GM12878 (cell line): ENCODE measurements at regions not wholly inside any gene's neighbourhood (a gene's known extent, or its start where the extent isn't known, plus 50 kb on each side); places are given as distances from the start of the nearest gene placed in this dataset.

Experiments
- ATAC-seq: fragments of 200-7000 bp; cut with Tn5 transposase; 3 replicates; pipeline ENCODE4 v1.9.1; 2020; ENCODE audit warnings: mild to moderate bottlenecking, moderate library complexity
- BruUV-seq: library from RNA; stranded (reverse); fragments of 400-500 nt; replicated peaks from 2 replicates; lab custom pipeline; 2021; lab: Mats Ljungman, UMichigan
- CTCF ChIA-PET: fragments of 300-600 bp; sonication (Branson Sonifier 250); formaldehyde crosslinking; extraction: SDS; loops from one replicate; lab custom pipeline; 2021; ENCODE audit warnings: inconsistent platforms; lab: Yijun Ruan, JAX
- POLR2A ChIA-PET: fragments of 350-600 bp; formaldehyde crosslinking; extraction: SDS; loops from one replicate; lab custom pipeline; 2021; ENCODE audit warnings: inconsistent platforms; lab: Charles Lee
- RAD21 ChIA-PET: fragments of 300-600 bp; sonication (Branson Sonifier 250); formaldehyde crosslinking; loops from one replicate; lab custom pipeline; 2023; ENCODE audit warnings: antibody characterized with exemption; ENCODE audit not compliant: unreplicated experiment; lab: Charles Lee
- SMC1A ChIA-PET: fragments of 300-600 bp; sonication (Branson Sonifier 250); formaldehyde crosslinking; loops from one replicate; lab custom pipeline; 2023; ENCODE audit not compliant: unreplicated experiment, uncharacterized antibody; lab: Charles Lee
- DNase-seq: peaks from one replicate; pipeline ENCODE4 v3.0.0-alpha.2; 2011; ENCODE audit warnings: low read depth, low spot score
- FAIRE-seq: peaks from 3 replicates; lab custom pipeline; 2011; peaks lifted over from hg19 to GRCh38; lab: Jason Lieb, UNC
- H2AFZ ChIP-seq: 2 replicates; pipeline ENCODE4 v1.6.0; 2011; ENCODE audit warnings: low read depth, low read length, control low read depth; ENCODE audit not compliant: control insufficient read depth
- H3K27ac ChIP-seq: 2 replicates; pipeline ENCODE4 v1.5.1; 2011; ENCODE audit warnings: control low read depth; ENCODE audit not compliant: control insufficient read depth, insufficient read depth
- H3K27me3 ChIP-seq, 2 experiments: replicated peaks in 1 of 2; 2 replicates each; pipeline versions ENCODE4 v1.6.0 to v1.6.1; 2011; ENCODE audit warnings: low read length in 1 of 2; ENCODE audit not compliant: control insufficient read depth in 2 of 2, insufficient read depth in 2 of 2
- H3K36me3 ChIP-seq, 2 experiments: 2 replicates each; pipeline ENCODE4 v1.5.1; 2011; ENCODE audit warnings: low read length in 1 of 2; ENCODE audit not compliant: control insufficient read depth in 2 of 2, insufficient read depth in 2 of 2
- H3K4me1 ChIP-seq: 2 replicates; pipeline ENCODE4 v1.6.1; 2011; ENCODE audit warnings: mild to moderate bottlenecking, low read length, moderate library complexity, mixed read lengths; ENCODE audit not compliant: control insufficient read depth, insufficient read depth
- H3K4me2 ChIP-seq: 2 replicates; pipeline ENCODE4 v1.6.0; 2011; ENCODE audit warnings: control low read depth; ENCODE audit not compliant: control insufficient read depth, insufficient read depth
- H3K4me3 ChIP-seq: fragments of 200-600 bp; sonication (generic); 2 replicates; pipeline ENCODE4 v1.5.1; 2016
- H3K79me2 ChIP-seq: 2 replicates; pipeline ENCODE4 v1.6.0; 2011; ENCODE audit warnings: low read length; ENCODE audit not compliant: control insufficient read depth, insufficient read depth
- H3K9ac ChIP-seq: 2 replicates; pipeline ENCODE4 v1.8.0; 2011; ENCODE audit warnings: low read length, control low read depth, mixed read lengths; ENCODE audit not compliant: control insufficient read depth, insufficient read depth
- H3K9me3 ChIP-seq: replicated peaks from 3 replicates; pipeline ENCODE4 v1.5.1; 2011; ENCODE audit warnings: mild to moderate bottlenecking, low read length; ENCODE audit not compliant: control insufficient read depth, insufficient read depth
- H4K20me1 ChIP-seq: 2 replicates; pipeline ENCODE4 v1.6.0; 2011; ENCODE audit not compliant: control insufficient read depth, insufficient read depth
- CREM ChIP-seq: IDR thresholded peaks from 2 replicates; pipeline ENCODE4 v1.6.1; 2014; ENCODE audit warnings: antibody characterized with exemption, low read depth
- DPF2 ChIP-seq: fragments of 450-650 bp; IDR thresholded peaks from 2 replicates; pipeline ENCODE4 v1.6.1; 2017; ENCODE audit warnings: mild to moderate bottlenecking
- GATAD2B ChIP-seq: fragments of 450-650 bp; conservative IDR thresholded peaks from 2 replicates; pipeline ENCODE4 v1.6.1; 2017; ENCODE audit warnings: low read depth, mild to moderate bottlenecking, moderate library complexity
- MTA2 ChIP-seq: fragments of 450-650 bp; IDR thresholded peaks from 2 replicates; pipeline ENCODE4 v1.6.1; 2016; ENCODE audit warnings: low read depth, mild to moderate bottlenecking, moderate library complexity
- PML ChIP-seq: IDR thresholded peaks from 2 replicates; pipeline ENCODE4 v1.6.1; 2012; ENCODE audit warnings: low read length, inconsistent platforms
- SMAD1 ChIP-seq: fragments of 450-650 bp; IDR thresholded peaks from 2 replicates; pipeline ENCODE4 v1.6.1; 2018; ENCODE audit warnings: mild to moderate bottlenecking, low read depth; ENCODE audit not compliant: partially characterized antibody
- SREBF2 ChIP-seq: IDR thresholded peaks from 2 replicates; pipeline ENCODE4 v1.6.1; 2012; ENCODE audit warnings: mild to moderate bottlenecking, low read length
- YY1 ChIP-seq: IDR thresholded peaks from 2 replicates; pipeline ENCODE4 v1.6.1; 2011; ENCODE audit warnings: low read depth, mild to moderate bottlenecking, low read length
- ZSCAN29 ChIP-seq: fragments of 450-650 bp; IDR thresholded peaks from 2 replicates; pipeline ENCODE4 v1.6.1; 2017; ENCODE audit warnings: mild to moderate bottlenecking, moderate library complexity
- WGBS: methylation state at CpG from one replicate; pipeline ENCODE4 v1.1.6; 2016; ENCODE audit warnings: low lambda C conversion rate; ENCODE audit not compliant: insufficient replicate concordance, insufficient coverage; ENCODE audit errors: missing lambda C conversion rate; 5-methylcytosine and 5-hydroxymethylcytosine counted together
- in situ Hi-C: fragments of 300-500 bp; cut with MboI; formaldehyde crosslinking; loops from 9 replicates; pipeline ENCODE4 v1.14.3; 2018; ENCODE audit warnings: mixed read lengths
- intact Hi-C: fragments of 100-400 bp; cut with micrococcal nuclease; formaldehyde crosslinking; loops from one replicate; pipeline ENCODE4 v1.14.2; 2022; ENCODE audit not compliant: unreplicated experiment
- TF ChIP-seq, protein P1 (sequence below): fragments of 450-650 bp; formaldehyde crosslinking; IDR thresholded peaks from 2 replicates; pipeline ENCODE4 v1.4.0; 2020; ENCODE audit warnings: mild to moderate bottlenecking, moderate library complexity
- TF ChIP-seq, protein P2 (sequence below): fragments of 450-650 bp; IDR thresholded peaks from 2 replicates; pipeline ENCODE4 v1.6.1; 2017; ENCODE audit warnings: mild to moderate bottlenecking, moderate library complexity

DNA sequence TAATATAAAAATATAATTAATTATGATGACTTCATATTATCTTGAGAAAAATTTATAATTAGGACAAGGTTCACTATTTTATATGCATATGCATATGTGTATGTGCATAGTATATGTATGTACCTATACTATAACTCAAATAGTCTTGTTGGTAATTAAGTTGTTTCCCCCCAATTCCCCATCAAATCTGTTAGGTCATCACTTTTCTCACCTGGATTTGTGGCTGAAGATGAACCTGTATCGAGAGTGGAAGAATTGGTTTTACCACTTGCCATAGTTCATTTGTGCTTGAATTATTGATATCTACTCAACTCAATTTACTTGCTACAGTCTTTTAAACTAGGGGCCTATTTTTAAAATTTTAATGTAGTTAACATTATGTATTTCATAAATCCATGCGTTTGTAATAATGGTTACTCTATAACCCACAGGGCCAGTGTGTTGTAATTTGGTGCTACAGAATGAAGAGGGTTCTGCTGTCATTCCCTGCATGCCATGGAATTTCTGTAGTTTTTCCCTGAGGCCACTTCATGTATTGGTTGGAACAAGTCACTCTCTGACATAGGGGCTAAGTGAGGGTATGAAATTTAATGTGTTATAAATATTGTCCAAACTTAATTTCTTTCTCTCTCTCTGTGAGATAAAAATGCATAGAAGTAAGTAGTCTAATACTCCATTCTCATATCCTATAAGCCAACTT lies 74.9 kb downstream of the TAF11L14 start (continued):
- TF ChIP-seq, protein P1, sequence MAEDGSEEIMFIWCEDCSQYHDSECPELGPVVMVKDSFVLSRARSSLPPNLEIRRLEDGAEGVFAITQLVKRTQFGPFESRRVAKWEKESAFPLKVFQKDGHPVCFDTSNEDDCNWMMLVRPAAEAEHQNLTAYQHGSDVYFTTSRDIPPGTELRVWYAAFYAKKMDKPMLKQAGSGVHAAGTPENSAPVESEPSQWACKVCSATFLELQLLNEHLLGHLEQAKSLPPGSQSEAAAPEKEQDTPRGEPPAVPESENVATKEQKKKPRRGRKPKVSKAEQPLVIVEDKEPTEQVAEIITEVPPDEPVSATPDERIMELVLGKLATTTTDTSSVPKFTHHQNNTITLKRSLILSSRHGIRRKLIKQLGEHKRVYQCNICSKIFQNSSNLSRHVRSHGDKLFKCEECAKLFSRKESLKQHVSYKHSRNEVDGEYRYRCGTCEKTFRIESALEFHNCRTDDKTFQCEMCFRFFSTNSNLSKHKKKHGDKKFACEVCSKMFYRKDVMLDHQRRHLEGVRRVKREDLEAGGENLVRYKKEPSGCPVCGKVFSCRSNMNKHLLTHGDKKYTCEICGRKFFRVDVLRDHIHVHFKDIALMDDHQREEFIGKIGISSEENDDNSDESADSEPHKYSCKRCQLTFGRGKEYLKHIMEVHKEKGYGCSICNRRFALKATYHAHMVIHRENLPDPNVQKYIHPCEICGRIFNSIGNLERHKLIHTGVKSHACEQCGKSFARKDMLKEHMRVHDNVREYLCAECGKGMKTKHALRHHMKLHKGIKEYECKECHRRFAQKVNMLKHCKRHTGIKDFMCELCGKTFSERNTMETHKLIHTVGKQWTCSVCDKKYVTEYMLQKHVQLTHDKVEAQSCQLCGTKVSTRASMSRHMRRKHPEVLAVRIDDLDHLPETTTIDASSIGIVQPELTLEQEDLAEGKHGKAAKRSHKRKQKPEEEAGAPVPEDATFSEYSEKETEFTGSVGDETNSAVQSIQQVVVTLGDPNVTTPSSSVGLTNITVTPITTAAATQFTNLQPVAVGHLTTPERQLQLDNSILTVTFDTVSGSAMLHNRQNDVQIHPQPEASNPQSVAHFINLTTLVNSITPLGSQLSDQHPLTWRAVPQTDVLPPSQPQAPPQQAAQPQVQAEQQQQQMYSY = no peak
- TF ChIP-seq DPF2 = no peak

DNA sequence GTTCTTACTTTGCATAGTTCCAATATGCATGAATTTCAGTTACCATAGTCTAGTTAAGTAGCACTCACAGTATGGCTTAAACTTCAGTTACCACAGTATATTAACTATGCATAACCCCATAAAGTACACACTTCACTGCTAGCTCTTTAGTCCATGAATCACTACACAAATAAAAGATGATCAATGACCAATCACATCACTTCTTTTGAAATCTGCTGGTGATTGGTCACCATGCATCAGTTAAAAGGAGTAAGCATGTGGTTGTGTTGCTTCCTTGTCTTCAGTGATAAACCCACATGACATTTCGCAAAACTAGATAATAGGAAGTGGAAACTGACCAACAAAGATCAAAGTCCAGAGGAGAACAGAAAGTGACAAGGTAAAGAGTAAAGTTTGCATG lies 79.0 kb downstream of the TAF11L14 start:
- intact Hi-C loops = no loop called here
- no peaks in the 10 kb centered on the region for H3K9me3 ChIP-seq
- DNase-seq (no peak), FAIRE-seq (peak; percentile 70)
- WGBS = 22% methylated on average over 1 of the region's 1 CpG
- no peaks in the 10 kb centered on the region for H3K79me2 ChIP-seq
- no peak overlapping the region for H2AFZ ChIP-seq
- in situ Hi-C loops = no loop called here
- no peaks in the 10 kb centered on the region for H3K36me3 ChIP-seq
- H3K4me3 ChIP-seq = no peak overlapping the region
- ChIA-PET SMC1A (no interaction called here), RAD21 (no interaction called here), POLR2A (no interaction called here), CTCF (no interaction called here)
- no peak overlapping the region for H3K9ac ChIP-seq
- H4K20me1 ChIP-seq = no peaks in the 10 kb centered on the region
- H3K4me2 ChIP-seq = no peak overlapping the region
- H3K4me1 ChIP-seq = no peaks in the 10 kb centered on the region
- TF ChIP-seq MTA2 (no peak), SMAD1 (no peak), PML (no peak), CREM (no peak), YY1 (no peak), SREBF2 (no peak), GATAD2B (no peak), ZSCAN29 (no peak)
- TF ChIP-seq, protein P2, sequence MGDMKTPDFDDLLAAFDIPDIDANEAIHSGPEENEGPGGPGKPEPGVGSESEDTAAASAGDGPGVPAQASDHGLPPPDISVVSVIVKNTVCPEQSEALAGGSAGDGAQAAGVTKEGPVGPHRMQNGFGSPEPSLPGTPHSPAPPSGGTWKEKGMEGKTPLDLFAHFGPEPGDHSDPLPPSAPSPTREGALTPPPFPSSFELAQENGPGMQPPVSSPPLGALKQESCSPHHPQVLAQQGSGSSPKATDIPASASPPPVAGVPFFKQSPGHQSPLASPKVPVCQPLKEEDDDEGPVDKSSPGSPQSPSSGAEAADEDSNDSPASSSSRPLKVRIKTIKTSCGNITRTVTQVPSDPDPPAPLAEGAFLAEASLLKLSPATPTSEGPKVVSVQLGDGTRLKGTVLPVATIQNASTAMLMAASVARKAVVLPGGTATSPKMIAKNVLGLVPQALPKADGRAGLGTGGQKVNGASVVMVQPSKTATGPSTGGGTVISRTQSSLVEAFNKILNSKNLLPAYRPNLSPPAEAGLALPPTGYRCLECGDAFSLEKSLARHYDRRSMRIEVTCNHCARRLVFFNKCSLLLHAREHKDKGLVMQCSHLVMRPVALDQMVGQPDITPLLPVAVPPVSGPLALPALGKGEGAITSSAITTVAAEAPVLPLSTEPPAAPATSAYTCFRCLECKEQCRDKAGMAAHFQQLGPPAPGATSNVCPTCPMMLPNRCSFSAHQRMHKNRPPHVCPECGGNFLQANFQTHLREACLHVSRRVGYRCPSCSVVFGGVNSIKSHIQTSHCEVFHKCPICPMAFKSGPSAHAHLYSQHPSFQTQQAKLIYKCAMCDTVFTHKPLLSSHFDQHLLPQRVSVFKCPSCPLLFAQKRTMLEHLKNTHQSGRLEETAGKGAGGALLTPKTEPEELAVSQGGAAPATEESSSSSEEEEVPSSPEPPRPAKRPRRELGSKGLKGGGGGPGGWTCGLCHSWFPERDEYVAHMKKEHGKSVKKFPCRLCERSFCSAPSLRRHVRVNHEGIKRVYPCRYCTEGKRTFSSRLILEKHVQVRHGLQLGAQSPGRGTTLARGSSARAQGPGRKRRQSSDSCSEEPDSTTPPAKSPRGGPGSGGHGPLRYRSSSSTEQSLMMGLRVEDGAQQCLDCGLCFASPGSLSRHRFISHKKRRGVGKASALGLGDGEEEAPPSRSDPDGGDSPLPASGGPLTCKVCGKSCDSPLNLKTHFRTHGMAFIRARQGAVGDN = no peak
- TF ChIP-seq, all 136 proteins: peak for 0
- no TSS peak for BruUV-seq
- H3K27ac ChIP-seq = no peak overlapping the region
- ATAC-seq = no peak
- no peaks in the 10 kb centered on the region for H3K27me3 ChIP-seq
